Neural cell (in vitro differentiated cells): ENCODE measurements at regions not wholly inside any gene's neighbourhood (a gene's known extent, or its start where the extent isn't known, plus 50 kb on each side); places are given as distances from the start of the nearest gene placed in this dataset.

Source experiments
- H2AFZ ChIP-seq: fragments of 200-600, 300-800 bp; sonication (generic), shearing (Covaris generic); 2 replicates; pipeline ENCODE4 v1.6.0; 2014; ENCODE audit warnings: low read depth, mild to moderate bottlenecking, antibody characterized with exemption, low read length, moderate library complexity
- H3F3A ChIP-seq: fragments of 200-600 bp; shearing (Covaris generic); 2 replicates; pipeline ENCODE4 v1.6.1; 2016; ENCODE audit warnings: mild to moderate bottlenecking, moderate library complexity, mixed read lengths, antibody characterized with exemption, low read length; ENCODE audit not compliant: insufficient read depth, poor library complexity, severe bottlenecking
- H3K27ac ChIP-seq: fragments of 200-600, 300-800 bp; sonication (generic), shearing (Covaris generic); 2 replicates; pipeline ENCODE4 v1.5.1; 2014; ENCODE audit warnings: mild to moderate bottlenecking, low read length, moderate library complexity
- H3K27me3 ChIP-seq: fragments of 300-800, 200-600 bp; sonication (generic), shearing (Covaris generic); 2 replicates; pipeline ENCODE4 v1.6.0; 2014; ENCODE audit warnings: mild to moderate bottlenecking, low read depth, low read length, moderate library complexity; ENCODE audit not compliant: insufficient read depth
- H3K36me3 ChIP-seq: fragments of 300-800, 200-600 bp; sonication (generic), shearing (Covaris generic); 2 replicates; pipeline ENCODE4 v1.5.1; 2014; ENCODE audit warnings: mild to moderate bottlenecking, antibody characterized with exemption, low read length, moderate library complexity; ENCODE audit not compliant: insufficient read depth
- H3K4me2 ChIP-seq: fragments of 300-800, 200-600 bp; sonication (generic), shearing (Covaris generic); 2 replicates; pipeline ENCODE4 v1.6.0; 2014; ENCODE audit warnings: mild to moderate bottlenecking, low read length
- H3K4me3 ChIP-seq: fragments of 300-800, 200-600 bp; sonication (generic), shearing (Covaris generic); 2 replicates; pipeline ENCODE4 v1.5.1; 2014; ENCODE audit warnings: mild to moderate bottlenecking, low read length, moderate library complexity
- H3K79me2 ChIP-seq: fragments of 200-600 bp; shearing (Covaris generic); replicated peaks from 2 replicates; pipeline ENCODE4 v1.6.0; 2014; ENCODE audit warnings: mild to moderate bottlenecking, low read length, moderate library complexity; ENCODE audit not compliant: insufficient read depth
- H3K9ac ChIP-seq: fragments of 300-800, 200-600 bp; sonication (generic), shearing (Covaris generic); 2 replicates; pipeline ENCODE4 v1.6.1; 2016; ENCODE audit warnings: mild to moderate bottlenecking, low read length, mixed read lengths
- H3K9me2 ChIP-seq: fragments of 200-600 bp; shearing (Covaris generic); 2 replicates; pipeline ENCODE4 v1.6.1; 2016; ENCODE audit warnings: mild to moderate bottlenecking, low read length, mixed read lengths; ENCODE audit not compliant: insufficient read depth
- H3K9me3 ChIP-seq: fragments of 200-600, 300-800 bp; sonication (generic), shearing (Covaris generic); 2 replicates; pipeline ENCODE4 v1.6.1; 2016; ENCODE audit warnings: mild to moderate bottlenecking, mixed run types, low read length, moderate library complexity, mixed read lengths
- H4K20me1 ChIP-seq: fragments of 200-600 bp; shearing (Covaris generic); 2 replicates; pipeline ENCODE4 v1.6.1; 2016; ENCODE audit warnings: mild to moderate bottlenecking, mixed run types; ENCODE audit not compliant: insufficient read depth
- CTCF ChIP-seq: fragments of 450-650 bp; IDR thresholded peaks from 2 replicates; pipeline ENCODE4 v1.5.1; 2014; ENCODE audit warnings: antibody characterized with exemption, mild to moderate bottlenecking, moderate library complexity; ENCODE audit not compliant: poor library complexity, severe bottlenecking
- EP300 ChIP-seq: fragments of 450-650 bp; conservative IDR thresholded peaks from 2 replicates; pipeline ENCODE4 v1.6.1; 2014; ENCODE audit warnings: antibody characterized with exemption, mild to moderate bottlenecking, moderate library complexity; ENCODE audit not compliant: poor library complexity, severe bottlenecking
- EZH2 ChIP-seq: fragments of 200-600, 300-800 bp; shearing (Covaris generic), sonication (generic); IDR thresholded peaks from 2 replicates; pipeline ENCODE4 v1.6.1; 2014; ENCODE audit warnings: antibody characterized with exemption, low read length, borderline replicate concordance, mild to moderate bottlenecking; ENCODE audit not compliant: insufficient read depth, poor library complexity, severe bottlenecking
- MXI1 ChIP-seq: fragments of 450-650 bp; conservative IDR thresholded peaks from 2 replicates; pipeline ENCODE4 v1.6.1; 2014; ENCODE audit warnings: antibody characterized with exemption, mild to moderate bottlenecking; ENCODE audit not compliant: poor library complexity, severe bottlenecking
- POLR2AphosphoS5 ChIP-seq: IDR thresholded peaks from 2 replicates; pipeline ENCODE4 v1.6.1; 2012
- RAD21 ChIP-seq: fragments of 450-650 bp; conservative IDR thresholded peaks from 2 replicates; pipeline ENCODE4 v1.6.1; 2014; ENCODE audit warnings: antibody characterized with exemption, mild to moderate bottlenecking, moderate library complexity
- REST ChIP-seq: IDR thresholded peaks from 2 replicates; pipeline ENCODE4 v1.6.1; 2012; ENCODE audit warnings: borderline replicate concordance
- SMC3 ChIP-seq: fragments of 450-650 bp; conservative IDR thresholded peaks from 2 replicates; pipeline ENCODE4 v1.6.1; 2014; ENCODE audit warnings: antibody characterized with exemption, mild to moderate bottlenecking, moderate library complexity; ENCODE audit not compliant: poor library complexity
- TAF1 ChIP-seq: IDR thresholded peaks from 2 replicates; pipeline ENCODE4 v1.6.1; 2012; ENCODE audit warnings: low read depth

- Histone ChIP-seq H4K20me1 (no peaks in the 10 kb centered on the region), H3F3A (no peaks in the 10 kb centered on the region), H3K9me3 (no peaks in the 10 kb centered on the region), H3K9me2 (no peaks in the 10 kb centered on the region), H3K36me3 (no peaks in the 10 kb centered on the region), H3K79me2 (no peaks in the 10 kb centered on the region), H3K4me3 (no peak overlapping the region), H3K27ac (no peak overlapping the region), H3K9ac (no peak overlapping the region), H3K27me3 (no peaks in the 10 kb centered on the region), H2AFZ (no peak overlapping the region), H3K4me2 (no peak overlapping the region)
- TF ChIP-seq CTCF = no peak
- TF ChIP-seq SMC3 = no peak
- no peak for TF ChIP-seq EZH2
- no peak for TF ChIP-seq MXI1
- no peak for TF ChIP-seq RAD21
Observed at GRCh38 chr4:61003301-61003700, 196.8 kb upstream of the ADGRL3 start.

DNA sequence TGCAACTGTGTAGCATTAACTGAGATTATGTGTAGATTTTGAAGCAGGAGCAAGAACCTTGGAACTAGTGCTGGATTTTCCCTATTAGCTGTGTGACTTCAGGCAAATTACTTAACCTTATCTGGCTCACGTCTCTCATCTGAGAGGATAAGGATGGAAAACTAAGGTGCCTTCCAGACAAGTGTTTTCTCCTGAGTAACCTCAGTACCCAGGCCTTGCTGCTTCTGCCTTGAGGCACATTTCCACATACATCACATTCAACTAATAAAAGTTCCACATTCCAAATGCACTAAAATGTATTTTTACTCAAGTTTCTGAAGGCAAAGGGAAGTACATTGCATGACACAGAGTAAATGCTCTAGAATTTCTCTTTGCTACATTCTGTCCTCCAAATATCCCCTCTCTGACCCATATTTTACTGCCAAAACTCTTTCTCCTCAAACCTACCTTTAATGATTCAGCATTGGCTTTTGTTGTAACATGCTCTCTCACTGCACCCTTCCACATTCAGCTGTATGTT, 195.4 kb upstream of the ADGRL3 start:
- Histone ChIP-seq H3K4me3 (no peak overlapping the region), H4K20me1 (no peaks in the 10 kb centered on the region), H3K27me3 (no peaks in the 10 kb centered on the region), H3K36me3 (no peaks in the 10 kb centered on the region), H3K79me2 (no peaks in the 10 kb centered on the region), H3K27ac (no peak overlapping the region), H2AFZ (no peak overlapping the region), H3K9ac (no peak overlapping the region), H3F3A (no peaks in the 10 kb centered on the region), H3K9me3 (no peaks in the 10 kb centered on the region), H3K4me2 (no peak overlapping the region), H3K9me2 (no peaks in the 10 kb centered on the region)
- no peak for TF ChIP-seq MXI1
- no peak for TF ChIP-seq SMC3
- no peak for TF ChIP-seq EZH2
- TF ChIP-seq TAF1 = no peak
- no peak for TF ChIP-seq REST
- TF ChIP-seq RAD21 = no peak
- TF ChIP-seq EP300 = no peak
- no peak for TF ChIP-seq CTCF
- TF ChIP-seq POLR2AphosphoS5 = no peak
